KMS-11 (cell line): ENCODE measurements at regions not wholly inside any gene's neighbourhood (a gene's known extent, or its start where the extent isn't known, plus 50 kb on each side); places are given as distances from the start of the nearest gene placed in this dataset.

Experiments
- H2AFZ ChIP-seq: fragments of 200-600 bp; sonication (generic); 2 replicates; pipeline ENCODE4 v1.6.1; 2016; ENCODE audit warnings: antibody characterized with exemption, mixed run types, low read depth
- H3K27ac ChIP-seq: fragments of 200-600 bp; sonication (generic); 2 replicates; pipeline ENCODE4 v1.6.1; 2016; ENCODE audit warnings: mild to moderate bottlenecking, mixed run types
- H3K27me3 ChIP-seq: fragments of 200-600 bp; sonication (generic); 2 replicates; pipeline ENCODE4 v1.6.1; 2017; ENCODE audit warnings: mild to moderate bottlenecking, low read depth, mixed run types, moderate library complexity; ENCODE audit not compliant: insufficient read depth
- H3K36me3 ChIP-seq: fragments of 200-600 bp; sonication (generic); 2 replicates; pipeline ENCODE4 v1.6.1; 2017; ENCODE audit warnings: mild to moderate bottlenecking, mixed run types; ENCODE audit not compliant: insufficient read depth
- H3K4me1 ChIP-seq: fragments of 200-600 bp; sonication (generic); 2 replicates; pipeline ENCODE4 v1.6.1; 2016; ENCODE audit warnings: mild to moderate bottlenecking, low read depth, mixed run types; ENCODE audit not compliant: poor library complexity, severe bottlenecking
- H3K4me2 ChIP-seq: fragments of 200-600 bp; sonication (generic); 2 replicates; pipeline ENCODE4 v1.7.0; 2016; ENCODE audit warnings: mild to moderate bottlenecking, mixed run types
- H3K4me3 ChIP-seq: fragments of 200-600 bp; sonication (generic); IDR thresholded peaks from 2 replicates; pipeline ENCODE4 v1.6.1; 2017; ENCODE audit warnings: low read depth, low read length, mixed read lengths; ENCODE audit not compliant: insufficient read depth
- H3K79me2 ChIP-seq: fragments of 200-600 bp; sonication (generic); 2 replicates; pipeline ENCODE4 v1.6.1; 2016; ENCODE audit warnings: low read depth, mixed run types; ENCODE audit not compliant: insufficient read depth
- H3K9ac ChIP-seq: fragments of 200-600 bp; sonication (generic); 2 replicates; pipeline ENCODE4 v1.6.1; 2016; ENCODE audit warnings: mild to moderate bottlenecking, mixed run types
- H4K20me1 ChIP-seq: fragments of 200-600 bp; sonication (generic); 2 replicates; pipeline ENCODE4 v1.6.1; 2016; ENCODE audit warnings: mild to moderate bottlenecking, mixed run types; ENCODE audit not compliant: insufficient read depth
- CTCF ChIP-seq: fragments of 200-600 bp; sonication (generic); conservative IDR thresholded peaks from 2 replicates; pipeline ENCODE4 v1.6.1; 2017; ENCODE audit warnings: low read depth, mild to moderate bottlenecking, antibody characterized with exemption, low read length, moderate library complexity, mixed read lengths

- H4K20me1 ChIP-seq, result no peaks in the 10 kb centered on the region
Measured at GRCh38 chr7:145175366-145175765, 339.5 kb upstream of the TPK1 start.

GRCh38 chr7:145169908-145170307 lies 334.1 kb upstream of the TPK1 start:
- no peak overlapping the region for H2AFZ ChIP-seq
- no peak overlapping the region for H3K9ac ChIP-seq
- no peaks in the 10 kb centered on the region for H3K36me3 ChIP-seq
- H3K4me1 ChIP-seq, result no peaks in the 10 kb centered on the region
- no peak overlapping the region for H3K4me3 ChIP-seq
- no peaks in the 10 kb centered on the region for H3K27me3 ChIP-seq
- TF ChIP-seq CTCF, result no peak; the same call in 1 of the 2 replicates
- H4K20me1 ChIP-seq, result no peaks in the 10 kb centered on the region
- H3K79me2 ChIP-seq, result no peaks in the 10 kb centered on the region
- no peak overlapping the region for H3K4me2 ChIP-seq
- H3K27ac ChIP-seq, result no peak overlapping the region

More at GRCh38 chr7:145175366-145175765, 339.5 kb upstream of the TPK1 start:
- Histone ChIP-seq H2AFZ (no peak overlapping the region), H3K27me3 (no peaks in the 10 kb centered on the region), H3K4me2 (no peak overlapping the region), H3K27ac (no peak overlapping the region), H3K9ac (no peak overlapping the region), H3K79me2 (no peaks in the 10 kb centered on the region), H3K36me3 (no peaks in the 10 kb centered on the region), H3K4me1 (no peaks in the 10 kb centered on the region), H3K4me3 (no peak overlapping the region)
- no peak for TF ChIP-seq CTCF

GRCh38 chr7:145168879-145169278 lies 333.0 kb upstream of the TPK1 start:
- Histone ChIP-seq H3K9ac (no peak overlapping the region), H3K4me3 (no peak overlapping the region), H3K79me2 (no peaks in the 10 kb centered on the region), H3K27me3 (no peaks in the 10 kb centered on the region), H3K36me3 (no peaks in the 10 kb centered on the region), H4K20me1 (no peaks in the 10 kb centered on the region), H3K4me1 (peaks cover 5% of the 10 kb centered on the region), H3K27ac (no peak overlapping the region), H2AFZ (no peak overlapping the region), H3K4me2 (no peak overlapping the region)
- no peak for TF ChIP-seq CTCF

- H3K9ac ChIP-seq, result no peak overlapping the region
- no peak overlapping the region for H3K4me2 ChIP-seq
- no peak overlapping the region for H2AFZ ChIP-seq
- H3K36me3 ChIP-seq, result no peaks in the 10 kb centered on the region
- H3K4me3 ChIP-seq, result no peak overlapping the region
- H3K27me3 ChIP-seq, result no peaks in the 10 kb centered on the region
- peaks cover 5% of the 10 kb centered on the region for H3K4me1 ChIP-seq
- no peak for TF ChIP-seq CTCF
- H3K79me2 ChIP-seq, result no peaks in the 10 kb centered on the region
- H4K20me1 ChIP-seq, result no peaks in the 10 kb centered on the region
- H3K27ac ChIP-seq, result no peak overlapping the region
Measured at GRCh38 chr7:145168427-145168826, 332.6 kb upstream of the TPK1 start.
